ENCODE measurements at regions not wholly inside any gene's neighbourhood (a gene's known extent, or its start where the extent isn't known, plus 50 kb on each side); places are given as distances from the start of the nearest gene placed in this dataset.

DNA sequence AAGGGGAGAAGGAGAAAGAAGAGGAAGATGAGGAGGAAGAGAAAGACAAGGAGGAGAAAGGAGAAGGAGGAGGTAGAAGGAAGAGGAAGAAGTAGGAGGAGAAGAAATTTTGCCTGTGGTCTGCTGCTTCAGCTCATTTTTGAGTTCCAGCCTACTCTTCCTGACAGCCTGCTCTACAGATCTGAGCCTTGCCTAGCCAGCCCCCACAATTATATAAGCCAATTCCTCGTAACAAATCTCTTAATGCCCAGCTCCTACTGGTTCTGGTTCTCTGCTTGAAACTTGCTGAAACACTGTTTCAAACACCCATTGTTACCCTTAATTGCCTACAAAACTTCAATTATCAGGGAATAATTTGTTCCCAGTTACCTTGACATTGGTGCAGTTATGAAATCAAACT is 1014.2 kb upstream of the CELF4 start:
- TF ChIP-seq, protein P1, sequence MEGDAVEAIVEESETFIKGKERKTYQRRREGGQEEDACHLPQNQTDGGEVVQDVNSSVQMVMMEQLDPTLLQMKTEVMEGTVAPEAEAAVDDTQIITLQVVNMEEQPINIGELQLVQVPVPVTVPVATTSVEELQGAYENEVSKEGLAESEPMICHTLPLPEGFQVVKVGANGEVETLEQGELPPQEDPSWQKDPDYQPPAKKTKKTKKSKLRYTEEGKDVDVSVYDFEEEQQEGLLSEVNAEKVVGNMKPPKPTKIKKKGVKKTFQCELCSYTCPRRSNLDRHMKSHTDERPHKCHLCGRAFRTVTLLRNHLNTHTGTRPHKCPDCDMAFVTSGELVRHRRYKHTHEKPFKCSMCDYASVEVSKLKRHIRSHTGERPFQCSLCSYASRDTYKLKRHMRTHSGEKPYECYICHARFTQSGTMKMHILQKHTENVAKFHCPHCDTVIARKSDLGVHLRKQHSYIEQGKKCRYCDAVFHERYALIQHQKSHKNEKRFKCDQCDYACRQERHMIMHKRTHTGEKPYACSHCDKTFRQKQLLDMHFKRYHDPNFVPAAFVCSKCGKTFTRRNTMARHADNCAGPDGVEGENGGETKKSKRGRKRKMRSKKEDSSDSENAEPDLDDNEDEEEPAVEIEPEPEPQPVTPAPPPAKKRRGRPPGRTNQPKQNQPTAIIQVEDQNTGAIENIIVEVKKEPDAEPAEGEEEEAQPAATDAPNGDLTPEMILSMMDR (conservative IDR thresholded peaks at IDR 0.05 in 1 of 2, IDR thresholded peaks at IDR 0.05 in 1 of 2; ENCODE audit: extremely low read depth in 1 of 2, insufficient read depth in 1 of 2, low read depth in 1 of 2, low read length in 2 of 2) = no peak
- TF ChIP-seq EZH2 (IDR thresholded peaks at IDR 0.05; ENCODE audit: borderline replicate concordance, low read length) = no peak
